ENCODE measurements at regions not wholly inside any gene's neighbourhood (a gene's known extent, or its start where the extent isn't known, plus 50 kb on each side); places are given as distances from the start of the nearest gene placed in this dataset.

GRCh38 chr15:38054488-38054887, 120.0 kb downstream of the TMCO5A start:
- Histone ChIP-seq H2BK12ac (ENCODE audit: low read depth, low read length) (no peak overlapping the region), H4K91ac (replicated peaks; ENCODE audit: insufficient read length, low read length) (no peak overlapping the region), H4K5ac (ENCODE audit: insufficient read length, low read depth, low read length) (no peak overlapping the region), H2BK15ac (ENCODE audit: low read length) (no peak overlapping the region), H3K4ac (replicated peaks; ENCODE audit: insufficient read length, low read depth, low read length) (no peak overlapping the region), H3K79me1 (ENCODE audit: low read depth, low read length) (no peaks in the 10 kb centered on the region), H2BK5ac (ENCODE audit: low read depth, low read length) (no peak overlapping the region), H3K56ac (replicated peaks; ENCODE audit: insufficient read length, low read depth, low read length) (no peak overlapping the region), H3K9me3 (ENCODE audit: insufficient read depth in 2 of 2, low read depth in 1 of 2, low read length in 1 of 2) (no peaks in the 10 kb centered on the region), H3K14ac (ENCODE audit: insufficient read length) (no peak overlapping the region), H3K27me3 (replicated peaks in 1 of 4; ENCODE audit: control insufficient read depth in 3 of 4, extremely low read depth in 1 of 4, insufficient read depth in 3 of 4, low read length in 3 of 4) (no peaks in the 10 kb centered on the region), H3K36me3 (ENCODE audit: control insufficient read depth in 2 of 4, insufficient read depth in 4 of 4, low read length in 3 of 4) (no peaks in the 10 kb centered on the region), H3K23me2 (ENCODE audit: low read depth, low read length) (no peaks in the 10 kb centered on the region), H3K4me3 (ENCODE audit: extremely low read depth in 1 of 4, insufficient read depth in 2 of 4, low read depth in 3 of 4, low read length in 4 of 4) (no peak overlapping the region), H2BK120ac (replicated peaks; ENCODE audit: low read depth, low read length) (no peak overlapping the region), H3K18ac (ENCODE audit: extremely low read depth, low read length) (no peak overlapping the region), H2AK5ac (ENCODE audit: low read depth, low read length) (no peak overlapping the region), H2BK20ac (ENCODE audit: low read length) (no peak overlapping the region), H3K27ac (ENCODE audit: low read depth, low read length) (no peak overlapping the region), H3K79me2 (ENCODE audit: control insufficient read depth in 1 of 2, insufficient read depth in 2 of 2, low read length in 2 of 2) (no peaks in the 10 kb centered on the region), H4K20me1 (replicated peaks in 1 of 2; ENCODE audit: control insufficient read depth in 1 of 2, insufficient read depth in 2 of 2, low read length in 2 of 2) (no peaks in the 10 kb centered on the region), H3K4me1 (replicated peaks in 1 of 4; ENCODE audit: control insufficient read depth in 3 of 4, insufficient read depth in 4 of 4, low read length in 3 of 4) (peaks cover 2 to 13% (median 10%) of the 10 kb centered on the region in 4 experiments; a peak in 6 of 7 replicates), H3K23ac (ENCODE audit: insufficient read length) (no peak overlapping the region), H2AFZ (ENCODE audit: low read length) (no peak overlapping the region), H3K4me2 (ENCODE audit: insufficient read depth in 1 of 2, low read depth in 2 of 2, low read length in 2 of 2) (no peak overlapping the region), H3K9ac (replicated peaks in 1 of 4; ENCODE audit: extremely low read depth in 1 of 4, low read depth in 3 of 4, low read length in 3 of 4) (no peak overlapping the region), H4K8ac (ENCODE audit: extremely low read depth, insufficient read depth, low read length) (no peak overlapping the region)
- ChIA-PET POLR2A (ENCODE audit: partially characterized antibody) (no interaction called here), CTCF (ENCODE audit: partially characterized antibody) (no interaction called here)
- DNase-seq (ENCODE audit: low read depth in 1 of 2, low spot score in 2 of 2) (no peak), FAIRE-seq (no peak)
- TF ChIP-seq USF2 (IDR thresholded peaks at IDR 0.05; ENCODE audit: low read length) (no peak), KDM4A (IDR thresholded peaks at IDR 0.05; ENCODE audit: low read depth, low read length, severe bottlenecking) (no peak), CBX5 (IDR thresholded peaks at IDR 0.05; ENCODE audit: low read depth, low read length) (no peak), CEBPB (IDR thresholded peaks at IDR 0.05; ENCODE audit: low read depth, low read length) (no peak)
